ENCODE measurements at regions not wholly inside any gene's neighbourhood (a gene's known extent, or its start where the extent isn't known, plus 50 kb on each side); places are given as distances from the start of the nearest gene placed in this dataset.

GRCh38 chr6:6889601-6890000 lies 218.2 kb upstream of the RREB1 start:
- Histone ChIP-seq H3K27me3 (replicated peaks) (no peaks in the 10 kb centered on the region), H3K4me3 (ENCODE audit: low read depth, low read length) (no peak overlapping the region), H3K36me3 (replicated peaks) (no peaks in the 10 kb centered on the region), H3K27ac (no peak overlapping the region)
- no peak for DNase-seq
- in situ Hi-C loops (cut with HindIII; ENCODE audit: low pct_ligation_motif_present, low sequenced_read_pairs), result no loop called here
- TF ChIP-seq CTCF (IDR thresholded peaks at IDR 0.05; ENCODE audit: low read depth, low read length, missing control alignments), result no peak

- H3K27ac ChIP-seq, result no peak overlapping the region
- in situ Hi-C loops (cut with HindIII; ENCODE audit: low pct_ligation_motif_present, low sequenced_read_pairs), result no loop called here
- no peaks in the 10 kb centered on the region for H3K36me3 ChIP-seq (replicated peaks)
- no peaks in the 10 kb centered on the region for H3K27me3 ChIP-seq (replicated peaks)
- peak; percentile 8 for DNase-seq
- no peak overlapping the region for H3K4me3 ChIP-seq (ENCODE audit: low read depth, low read length)
- no peak for TF ChIP-seq CTCF (IDR thresholded peaks at IDR 0.05; ENCODE audit: low read depth, low read length, missing control alignments)
Observed at GRCh38 chr6:6890400-6890858, 217.3 kb upstream of the RREB1 start.

- no peak for DNase-seq
- no peaks in the 10 kb centered on the region for H3K27me3 ChIP-seq (replicated peaks)
- H3K27ac ChIP-seq, result no peak overlapping the region
- H3K4me3 ChIP-seq (ENCODE audit: low read depth, low read length), result no peak overlapping the region
- TF ChIP-seq CTCF (IDR thresholded peaks at IDR 0.05; ENCODE audit: low read depth, low read length, missing control alignments), result no peak
- in situ Hi-C loops (cut with HindIII; ENCODE audit: low pct_ligation_motif_present, low sequenced_read_pairs), result no loop called here
- H3K36me3 ChIP-seq (replicated peaks), result no peaks in the 10 kb centered on the region
Observed at GRCh38 chr6:6891125-6891721, 216.5 kb upstream of the RREB1 start.

- no peak for TF ChIP-seq CTCF (IDR thresholded peaks at IDR 0.05; ENCODE audit: low read depth, low read length, missing control alignments)
- Histone ChIP-seq H3K27ac (no peak overlapping the region), H3K4me3 (ENCODE audit: low read depth, low read length) (no peak overlapping the region), H3K36me3 (replicated peaks) (no peaks in the 10 kb centered on the region), H3K27me3 (replicated peaks) (no peaks in the 10 kb centered on the region)
- no peak for DNase-seq
- in situ Hi-C loops (cut with HindIII; ENCODE audit: low pct_ligation_motif_present, low sequenced_read_pairs), result no loop called here
Observed at GRCh38 chr6:6891949-6892461, 215.8 kb upstream of the RREB1 start.

- in situ Hi-C loops (cut with HindIII; ENCODE audit: low pct_ligation_motif_present, low sequenced_read_pairs), result no loop called here
- H3K36me3 ChIP-seq (replicated peaks), result no peaks in the 10 kb centered on the region
- no peak for TF ChIP-seq CTCF (IDR thresholded peaks at IDR 0.05; ENCODE audit: low read depth, low read length, missing control alignments)
Observed at GRCh38 chr6:6892744-6893583, 214.8 kb upstream of the RREB1 start.

More at GRCh38 chr6:6892744-6893583, 214.8 kb upstream of the RREB1 start:
- no peak for DNase-seq
- no peak overlapping the region for H3K27ac ChIP-seq
- H3K4me3 ChIP-seq (ENCODE audit: low read depth, low read length), result no peak overlapping the region
- H3K27me3 ChIP-seq (replicated peaks), result no peaks in the 10 kb centered on the region

All from brain microvascular endothelial cell (primary cell).